IPS DF 6.9 (cell line): ENCODE measurements at regions not wholly inside any gene's neighbourhood (a gene's known extent, or its start where the extent isn't known, plus 50 kb on each side); places are given as distances from the start of the nearest gene placed in this dataset.
"Not testable (repeated sequence)": the region's sequence is repeated elsewhere in the genome, so short reads cannot be mapped to it uniquely, and the experiment has no call there.

Experiments used
- DNase-seq: peaks from one replicate; pipeline ENCODE4 v3.0.0-alpha.2; 2013; ENCODE audit warnings: low read depth, low spot score
- H3K27ac ChIP-seq: one replicate; pipeline ENCODE4 v1.5.1; 2013; ENCODE audit warnings: low read length, control low read depth
- H3K27me3 ChIP-seq: 2 replicates; pipeline ENCODE4 v1.6.1; 2013; ENCODE audit warnings: mild to moderate bottlenecking, low read length; ENCODE audit not compliant: control insufficient read depth, insufficient read depth
- H3K36me3 ChIP-seq: 2 replicates; pipeline ENCODE4 v1.6.1; 2013; ENCODE audit warnings: low read length; ENCODE audit not compliant: control insufficient read depth, insufficient read depth
- H3K4me1 ChIP-seq: 2 replicates; pipeline ENCODE4 v1.6.1; 2013; ENCODE audit warnings: low read length; ENCODE audit not compliant: control insufficient read depth, insufficient read depth
- H3K4me3 ChIP-seq: 2 replicates; pipeline ENCODE4 v1.5.1; 2013; ENCODE audit warnings: mild to moderate bottlenecking, low read length
- H3K9me3 ChIP-seq: 2 replicates; pipeline ENCODE4 v1.6.1; 2013; ENCODE audit warnings: low read length, inconsistent platforms; ENCODE audit not compliant: control insufficient read depth, insufficient read depth
- WGBS: extraction: QIAGEN DNeasy Blood & Tissue Kit; methylation state at CpG from one replicate; pipeline ENCODE4 v1.1.7; 2013; ENCODE audit warnings: mixed read lengths, missing lambda C conversion rate; ENCODE audit not compliant: insufficient read length, insufficient coverage; 5-methylcytosine and 5-hydroxymethylcytosine counted together

GRCh38 chr15:93333126-93333525 is 244.1 kb upstream of the RGMA start:
- H3K4me1 ChIP-seq, H3K36me3 ChIP-seq, DNase-seq, H3K4me3 ChIP-seq, H3K9me3 ChIP-seq, H3K27ac ChIP-seq: not testable (repeated sequence)
- no CpG with 5 or more reads among the region's 16 CpGs for WGBS
- peaks cover 21% of the 10 kb centered on the region for H3K27me3 ChIP-seq

GRCh38 chr15:93332168-93332553 is 243.2 kb upstream of the RGMA start:
- no CpG with 5 or more reads among the region's 4 CpGs for WGBS
- peaks cover 12% of the 10 kb centered on the region; the same call in 1 of the 2 replicates for H3K4me1 ChIP-seq
- H3K27ac ChIP-seq = no peak overlapping the region
- no peak overlapping the region for H3K4me3 ChIP-seq
- DNase-seq = no peak
- H3K27me3 ChIP-seq = peaks cover 21% of the 10 kb centered on the region
- H3K9me3 ChIP-seq = no peaks in the 10 kb centered on the region
- H3K36me3 ChIP-seq = no peaks in the 10 kb centered on the region

GRCh38 chr15:93331545-93332167 is 242.6 kb upstream of the RGMA start:
- H3K9me3 ChIP-seq = no peaks in the 10 kb centered on the region
- peaks cover 21% of the 10 kb centered on the region for H3K27me3 ChIP-seq
- DNase-seq = peak; percentile 61
- WGBS = no CpG with 5 or more reads among the region's 9 CpGs
- H3K27ac ChIP-seq = no peak overlapping the region
- peak overlapping the region; percentile 24; the same call in 1 of the 2 replicates for H3K4me3 ChIP-seq
- H3K36me3 ChIP-seq = no peaks in the 10 kb centered on the region
- H3K4me1 ChIP-seq = peaks cover 12% of the 10 kb centered on the region; the same call in 1 of the 2 replicates

GRCh38 chr15:93330912-93331544 is 242.0 kb upstream of the RGMA start:
- H3K9me3 ChIP-seq = no peaks in the 10 kb centered on the region
- H3K36me3 ChIP-seq = no peaks in the 10 kb centered on the region
- no peak overlapping the region for H3K4me3 ChIP-seq
- no peak for DNase-seq
- no peak overlapping the region for H3K27ac ChIP-seq
- peaks cover 12% of the 10 kb centered on the region; the same call in 1 of the 2 replicates for H3K4me1 ChIP-seq
- WGBS = no CpG with 5 or more reads among the region's 6 CpGs
- peaks cover 21% of the 10 kb centered on the region for H3K27me3 ChIP-seq

GRCh38 chr15:93327364-93327763 is 238.4 kb upstream of the RGMA start:
- WGBS = no CpG with 5 or more reads among the region's 2 CpGs
- H3K4me3 ChIP-seq = no peak overlapping the region

GRCh38 chr15:93324186-93324975 is 235.4 kb upstream of the RGMA start:
- Histone ChIP-seq H3K36me3 (no peaks in the 10 kb centered on the region), H3K27ac (no peak overlapping the region), H3K9me3 (no peaks in the 10 kb centered on the region), H3K4me3 (no peak overlapping the region), H3K27me3 (peaks cover 1% of the 10 kb centered on the region; the same call in 1 of the 2 replicates), H3K4me1 (peaks cover 5% of the 10 kb centered on the region; the same call in 1 of the 2 replicates)
- DNase-seq = no peak
- WGBS = no CpG with 5 or more reads among the region's 5 CpGs

More at GRCh38 chr15:93327364-93327763, 238.4 kb upstream of the RGMA start:
- DNase-seq = no peak
- Histone ChIP-seq H3K9me3 (no peaks in the 10 kb centered on the region), H3K27me3 (peaks cover 8% of the 10 kb centered on the region; the same call in 1 of the 2 replicates), H3K36me3 (no peaks in the 10 kb centered on the region), H3K27ac (no peak overlapping the region), H3K4me1 (peaks cover 5% of the 10 kb centered on the region; the same call in 1 of the 2 replicates)

- WGBS = no CpG with 5 or more reads among the region's 9 CpGs
- H3K9me3 ChIP-seq = no peaks in the 10 kb centered on the region
- no peaks in the 10 kb centered on the region for H3K4me1 ChIP-seq
- DNase-seq = no peak
- H3K4me3 ChIP-seq = no peak overlapping the region
- H3K27me3 ChIP-seq = no peaks in the 10 kb centered on the region
- H3K36me3 ChIP-seq = no peaks in the 10 kb centered on the region
- no peak overlapping the region for H3K27ac ChIP-seq
Measured at GRCh38 chr15:93321881-93322282, 232.9 kb upstream of the RGMA start.

- no peaks in the 10 kb centered on the region for H3K27me3 ChIP-seq
- H3K4me3 ChIP-seq = no peak overlapping the region
- no peaks in the 10 kb centered on the region for H3K36me3 ChIP-seq
- no CpG with 5 or more reads among the region's 19 CpGs for WGBS
- H3K9me3 ChIP-seq = no peaks in the 10 kb centered on the region
- no peak overlapping the region for H3K27ac ChIP-seq
- H3K4me1 ChIP-seq = no peaks in the 10 kb centered on the region
- no peak for DNase-seq
Measured at GRCh38 chr15:93319121-93319814, 230.3 kb upstream of the RGMA start.

GRCh38 chr15:93317772-93318171 is 228.8 kb upstream of the RGMA start:
- Histone ChIP-seq H3K4me3 (no peak overlapping the region), H3K27ac (no peak overlapping the region), H3K36me3 (no peaks in the 10 kb centered on the region), H3K9me3 (no peaks in the 10 kb centered on the region), H3K4me1 (peaks cover 2% of the 10 kb centered on the region; the same call in 1 of the 2 replicates), H3K27me3 (no peaks in the 10 kb centered on the region)
- no peak for DNase-seq
- WGBS = no CpG with 5 or more reads among the region's 4 CpGs

- H3K36me3 ChIP-seq = no peaks in the 10 kb centered on the region
- DNase-seq = no peak
- H3K4me1 ChIP-seq = peaks cover 2% of the 10 kb centered on the region
- H3K9me3 ChIP-seq = no peaks in the 10 kb centered on the region
- no peaks in the 10 kb centered on the region for H3K27me3 ChIP-seq
- WGBS = no CpG with 5 or more reads among the region's 5 CpGs
- H3K27ac ChIP-seq = no peak overlapping the region
- H3K4me3 ChIP-seq = no peak overlapping the region
Measured at GRCh38 chr15:93314245-93314644, 225.2 kb upstream of the RGMA start.
